SK-N-SH treated with all-trans-retinoic acid at 6 μM for 48 hours (cell line): ENCODE measurements at regions not wholly inside any gene's neighbourhood (a gene's known extent, or its start where the extent isn't known, plus 50 kb on each side); places are given as distances from the start of the nearest gene placed in this dataset.
A peak's percentile ranks its signal among the peaks of the same experiment; 100 is the strongest.

ENCODE experiments used
- ATAC-seq: fragments of 200-7000 bp; cut with Tn5 transposase; 3 replicates; pipeline ENCODE4 v1.9.1; 2020; ENCODE audit warnings: mild to moderate bottlenecking, moderate library complexity
- ARNTL ChIP-seq: fragments of 450-650 bp; formaldehyde crosslinking; IDR thresholded peaks from 2 replicates; pipeline ENCODE4 v1.5.0; 2020; ENCODE audit warnings: low read depth, mild to moderate bottlenecking, moderate library complexity, borderline replicate concordance
- CSDC2 ChIP-seq: fragments of 250-450 bp; sonication (Bioruptor Pico); IDR thresholded peaks from 2 replicates; pipeline ENCODE4 v1.5.0; 2020; ENCODE audit warnings: mild to moderate bottlenecking, moderate library complexity
- CSRNP3 ChIP-seq: fragments of 250-450 bp; sonication (Bioruptor Pico); IDR thresholded peaks from 2 replicates; pipeline ENCODE4 v1.5.1; 2021; ENCODE audit warnings: mild to moderate bottlenecking, moderate library complexity
- ESRRG ChIP-seq: fragments of 250-450 bp; sonication (Bioruptor Pico); IDR thresholded peaks from 2 replicates; pipeline ENCODE4 v1.6.1; 2021; ENCODE audit warnings: mild to moderate bottlenecking
- GLIS3 ChIP-seq: fragments of 250-450 bp; sonication (Bioruptor Pico); IDR thresholded peaks from 2 replicates; pipeline ENCODE4 v1.5.0; 2020; ENCODE audit warnings: mild to moderate bottlenecking, moderate library complexity
- ISL1 ChIP-seq: fragments of 250-450 bp; sonication (Bioruptor Pico); IDR thresholded peaks from 2 replicates; pipeline ENCODE4 v2.1.2; 2022; ENCODE audit warnings: mild to moderate bottlenecking, moderate library complexity
- OSR1 ChIP-seq: fragments of 250-450 bp; sonication (Bioruptor Pico); IDR thresholded peaks from 2 replicates; pipeline ENCODE4 v1.8.0; 2022; ENCODE audit warnings: moderate library complexity, mild to moderate bottlenecking, inconsistent platforms
- POU6F1 ChIP-seq: fragments of 250-450 bp; sonication (Bioruptor Pico); IDR thresholded peaks from 2 replicates; pipeline ENCODE4 v1.8.0; 2021; ENCODE audit warnings: low read depth, mild to moderate bottlenecking, moderate library complexity, borderline replicate concordance
- PPARA ChIP-seq: fragments of 250-450 bp; sonication (Bioruptor Pico); IDR thresholded peaks from 2 replicates; pipeline ENCODE4 v1.5.0; 2020; ENCODE audit warnings: mild to moderate bottlenecking, borderline replicate concordance
- RARB ChIP-seq: fragments of 250-450 bp; sonication (Bioruptor Pico); IDR thresholded peaks from 2 replicates; pipeline ENCODE4 v1.8.0; 2021; ENCODE audit warnings: mild to moderate bottlenecking, moderate library complexity
- SNAI2 ChIP-seq: fragments of 250-450 bp; sonication (Bioruptor Pico); IDR thresholded peaks from 2 replicates; pipeline ENCODE4 v1.5.0; 2020; ENCODE audit warnings: mild to moderate bottlenecking, moderate library complexity
- TCF4 ChIP-seq: fragments of 250-450 bp; sonication (Bioruptor Pico); IDR thresholded peaks from 2 replicates; pipeline ENCODE4 v1.8.0; 2021; ENCODE audit warnings: mild to moderate bottlenecking, moderate library complexity, borderline replicate concordance
- TOX ChIP-seq: fragments of 250-450 bp; sonication (Bioruptor Pico); IDR thresholded peaks from 2 replicates; pipeline ENCODE4 v1.8.0; 2021; ENCODE audit warnings: mild to moderate bottlenecking, moderate library complexity, borderline replicate concordance
- ZC3H10 ChIP-seq: fragments of 250-450 bp; sonication (Bioruptor Pico); IDR thresholded peaks from 2 replicates; pipeline ENCODE4 v1.5.1; 2021; ENCODE audit warnings: mild to moderate bottlenecking, moderate library complexity
- ZFP3 ChIP-seq: fragments of 250-450 bp; sonication (Bioruptor Pico); IDR thresholded peaks from 2 replicates; pipeline ENCODE4 v1.5.0; 2020; ENCODE audit warnings: mild to moderate bottlenecking, moderate library complexity
- ZFP30 ChIP-seq: fragments of 450-650 bp; formaldehyde crosslinking; IDR thresholded peaks from 2 replicates; pipeline ENCODE4 v1.5.0; 2022; ENCODE audit warnings: mild to moderate bottlenecking, moderate library complexity
- ZNF565 ChIP-seq: fragments of 450-650 bp; formaldehyde crosslinking; conservative IDR thresholded peaks from 2 replicates; pipeline ENCODE4 v1.5.0; 2020; ENCODE audit warnings: low read depth, mild to moderate bottlenecking, moderate library complexity
- ZNF70 ChIP-seq: fragments of 450-650 bp; formaldehyde crosslinking; IDR thresholded peaks from 2 replicates; pipeline ENCODE4 v1.5.0; 2020; ENCODE audit warnings: mild to moderate bottlenecking, moderate library complexity
- ZNF8 ChIP-seq: fragments of 450-650 bp; formaldehyde crosslinking; IDR thresholded peaks from 2 replicates; pipeline ENCODE4 v1.5.0; 2020; ENCODE audit warnings: mild to moderate bottlenecking, moderate library complexity
- TF ChIP-seq, protein P1 (sequence below): fragments of 250-450 bp; sonication (Bioruptor Pico); IDR thresholded peaks from 2 replicates; pipeline ENCODE4 v1.5.0; 2020; ENCODE audit warnings: mild to moderate bottlenecking, moderate library complexity
- TF ChIP-seq, protein P2 (sequence below): fragments of 250-450 bp; sonication (Bioruptor Pico); IDR thresholded peaks from 2 replicates; pipeline ENCODE4 v1.5.1; 2020; ENCODE audit warnings: low read depth, mild to moderate bottlenecking, moderate library complexity

- 0 out of 3 replicates have a peak, but pooled peaks have one; percentile 27 for ATAC-seq
- no peak for TF ChIP-seq ZFP3 (CRISPR knock-in tag)
- TF ChIP-seq PPARA (CRISPR knock-in tag): no peak
- TF ChIP-seq CSRNP3 (CRISPR knock-in tag): no peak
- no peak for TF ChIP-seq SNAI2 (CRISPR knock-in tag)
- no peak for TF ChIP-seq TOX
- no peak for TF ChIP-seq CSDC2 (CRISPR knock-in tag)
- no peak for TF ChIP-seq ESRRG (CRISPR knock-in tag)
- no peak for TF ChIP-seq RARB (CRISPR knock-in tag)
- TF ChIP-seq ZFP30 (CRISPR knock-in tag): no peak
- TF ChIP-seq, protein P1, sequence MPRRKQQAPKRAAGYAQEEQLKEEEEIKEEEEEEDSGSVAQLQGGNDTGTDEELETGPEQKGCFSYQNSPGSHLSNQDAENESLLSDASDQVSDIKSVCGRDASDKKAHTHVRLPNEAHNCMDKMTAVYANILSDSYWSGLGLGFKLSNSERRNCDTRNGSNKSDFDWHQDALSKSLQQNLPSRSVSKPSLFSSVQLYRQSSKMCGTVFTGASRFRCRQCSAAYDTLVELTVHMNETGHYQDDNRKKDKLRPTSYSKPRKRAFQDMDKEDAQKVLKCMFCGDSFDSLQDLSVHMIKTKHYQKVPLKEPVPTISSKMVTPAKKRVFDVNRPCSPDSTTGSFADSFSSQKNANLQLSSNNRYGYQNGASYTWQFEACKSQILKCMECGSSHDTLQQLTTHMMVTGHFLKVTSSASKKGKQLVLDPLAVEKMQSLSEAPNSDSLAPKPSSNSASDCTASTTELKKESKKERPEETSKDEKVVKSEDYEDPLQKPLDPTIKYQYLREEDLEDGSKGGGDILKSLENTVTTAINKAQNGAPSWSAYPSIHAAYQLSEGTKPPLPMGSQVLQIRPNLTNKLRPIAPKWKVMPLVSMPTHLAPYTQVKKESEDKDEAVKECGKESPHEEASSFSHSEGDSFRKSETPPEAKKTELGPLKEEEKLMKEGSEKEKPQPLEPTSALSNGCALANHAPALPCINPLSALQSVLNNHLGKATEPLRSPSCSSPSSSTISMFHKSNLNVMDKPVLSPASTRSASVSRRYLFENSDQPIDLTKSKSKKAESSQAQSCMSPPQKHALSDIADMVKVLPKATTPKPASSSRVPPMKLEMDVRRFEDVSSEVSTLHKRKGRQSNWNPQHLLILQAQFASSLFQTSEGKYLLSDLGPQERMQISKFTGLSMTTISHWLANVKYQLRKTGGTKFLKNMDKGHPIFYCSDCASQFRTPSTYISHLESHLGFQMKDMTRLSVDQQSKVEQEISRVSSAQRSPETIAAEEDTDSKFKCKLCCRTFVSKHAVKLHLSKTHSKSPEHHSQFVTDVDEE: no peak
These were observed 174.4 kb downstream of the ICOS start for GRCh38 chr2:204110751-204111516.

DNA sequence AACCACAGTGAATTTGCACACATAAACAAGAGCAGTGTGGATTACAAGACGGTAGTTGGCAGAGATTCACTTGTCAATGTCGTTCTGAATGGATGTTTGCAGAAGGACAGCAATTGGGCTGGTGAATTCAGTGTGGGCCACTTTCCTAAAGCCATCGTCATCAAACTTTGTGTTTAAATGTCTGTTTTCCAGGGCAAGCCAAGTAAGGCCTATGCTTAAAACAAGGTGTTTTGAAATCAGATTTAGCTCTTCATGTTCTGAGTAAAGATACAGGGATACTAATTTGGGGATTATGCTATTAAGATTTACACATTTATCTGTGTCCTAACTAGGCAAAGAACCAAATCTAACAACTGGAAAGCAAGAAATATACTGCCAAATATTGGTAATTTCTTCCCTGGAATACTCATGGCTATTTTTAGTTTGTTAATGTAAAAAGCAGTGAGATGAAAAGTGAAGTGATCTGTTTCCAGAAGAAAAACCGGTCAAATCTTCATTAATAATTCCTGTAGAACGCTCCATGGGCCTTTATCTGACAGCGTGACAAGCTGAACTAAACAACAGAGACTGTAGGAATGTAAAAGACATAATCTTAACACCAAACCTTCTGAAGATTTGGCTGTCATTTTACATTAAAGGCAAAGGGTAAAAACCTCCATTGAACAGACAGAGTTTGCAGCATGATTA is 175.7 kb downstream of the ICOS start:
- TF ChIP-seq RARB (CRISPR knock-in tag): no peak
- no peak for ATAC-seq

- TF ChIP-seq ZC3H10 (no peak), TOX (no peak), ZFP30 (CRISPR knock-in tag) (no peak), ARNTL (CRISPR knock-in tag) (no peak), OSR1 (CRISPR knock-in tag) (no peak), ZNF565 (no peak), ZNF70 (CRISPR knock-in tag) (no peak), SNAI2 (CRISPR knock-in tag) (no peak), PPARA (CRISPR knock-in tag) (no peak), ESRRG (CRISPR knock-in tag) (no peak), GLIS3 (no peak), POU6F1 (CRISPR knock-in tag) (no peak), CSRNP3 (CRISPR knock-in tag) (no peak), ZNF8 (CRISPR knock-in tag) (no peak), TCF4 (CRISPR knock-in tag) (no peak), ZFP3 (CRISPR knock-in tag) (no peak), ISL1 (no peak), CSDC2 (CRISPR knock-in tag) (no peak)
- TF ChIP-seq, protein P2, sequence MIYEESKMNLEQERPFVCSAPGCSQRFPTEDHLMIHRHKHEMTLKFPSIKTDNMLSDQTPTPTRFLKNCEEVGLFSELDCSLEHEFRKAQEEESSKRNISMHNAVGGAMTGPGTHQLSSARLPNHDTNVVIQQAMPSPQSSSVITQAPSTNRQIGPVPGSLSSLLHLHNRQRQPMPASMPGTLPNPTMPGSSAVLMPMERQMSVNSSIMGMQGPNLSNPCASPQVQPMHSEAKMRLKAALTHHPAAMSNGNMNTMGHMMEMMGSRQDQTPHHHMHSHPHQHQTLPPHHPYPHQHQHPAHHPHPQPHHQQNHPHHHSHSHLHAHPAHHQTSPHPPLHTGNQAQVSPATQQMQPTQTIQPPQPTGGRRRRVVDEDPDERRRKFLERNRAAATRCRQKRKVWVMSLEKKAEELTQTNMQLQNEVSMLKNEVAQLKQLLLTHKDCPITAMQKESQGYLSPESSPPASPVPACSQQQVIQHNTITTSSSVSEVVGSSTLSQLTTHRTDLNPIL (CRISPR knock-in tag): no peak
- TF ChIP-seq, protein P1: no peak
- no peak for ATAC-seq
These were observed 178.0 kb downstream of the ICOS start for GRCh38 chr2:204114295-204115136.
